OCI-LY3 (cell line): ENCODE measurements at regions not wholly inside any gene's neighbourhood (a gene's known extent, or its start where the extent isn't known, plus 50 kb on each side); places are given as distances from the start of the nearest gene placed in this dataset.

Experiments
- H2AFZ ChIP-seq: fragments of 200-600, 300-600 bp; shearing (Covaris generic); 2 replicates; pipeline ENCODE4 v1.6.0; 2014; ENCODE audit warnings: antibody characterized with exemption, low read depth, low read length
- H3K27ac ChIP-seq: fragments of 200-600, 300-600 bp; sonication (generic); 2 replicates; pipeline ENCODE4 v1.5.1; 2014; ENCODE audit warnings: mild to moderate bottlenecking, low read length, moderate library complexity, mixed read lengths
- H3K27me3 ChIP-seq: fragments of 200-600, 300-600 bp; sonication (generic); 2 replicates; pipeline ENCODE4 v1.6.1; 2014; ENCODE audit warnings: low read depth, low read length, mixed read lengths
- H3K36me3 ChIP-seq: fragments of 200-600, 300-600 bp; sonication (generic); replicated peaks from 2 replicates; pipeline ENCODE3; 2014; ENCODE audit warnings: low read depth, low read length, mixed read lengths
- H3K4me1 ChIP-seq: fragments of 300-600, 200-600 bp; sonication (generic); 2 replicates; pipeline ENCODE4 v1.6.1; 2014; ENCODE audit warnings: low read length, mixed read lengths
- H3K4me2 ChIP-seq: fragments of 200-600, 300-600 bp; sonication (generic); 2 replicates; pipeline ENCODE4 v1.6.1; 2014; ENCODE audit warnings: low read length, mixed read lengths
- H3K4me3 ChIP-seq: fragments of 300-600, 200-600 bp; sonication (generic); 2 replicates; pipeline ENCODE4 v1.5.1; 2014; ENCODE audit warnings: antibody characterized with exemption, mild to moderate bottlenecking, low read length, moderate library complexity
- H3K79me2 ChIP-seq: fragments of 300-600, 200-600 bp; shearing (Covaris generic); 2 replicates; pipeline ENCODE4 v1.6.1; 2014; ENCODE audit warnings: mild to moderate bottlenecking, low read length, mixed read lengths
- H3K9ac ChIP-seq: fragments of 300-600, 200-600 bp; shearing (Covaris generic); 2 replicates; pipeline ENCODE4 v1.6.0; 2014; ENCODE audit warnings: mild to moderate bottlenecking, low read length, moderate library complexity
- H3K9me3 ChIP-seq: fragments of 200-600, 300-600 bp; shearing (Covaris generic); 2 replicates; pipeline ENCODE4 v1.6.1; 2014; ENCODE audit warnings: low read length, mixed read lengths; ENCODE audit not compliant: insufficient read depth
- H4K20me1 ChIP-seq: fragments of 200-600, 300-600 bp; sonication (generic); 2 replicates; pipeline ENCODE4 v1.6.1; 2016; ENCODE audit warnings: low read length, mixed read lengths; ENCODE audit not compliant: insufficient read depth
- EZH2phosphoT487 ChIP-seq: fragments of 200-600 bp; shearing (Covaris generic); IDR thresholded peaks from 2 replicates; pipeline ENCODE4 v1.6.1; 2018; ENCODE audit warnings: antibody characterized with exemption, mixed run types, low read depth
- TF ChIP-seq, protein P1 (sequence below): fragments of 200-600, 300-600 bp; sonication (generic); IDR thresholded peaks from 2 replicates; pipeline ENCODE4 v1.5.1; 2014; ENCODE audit warnings: antibody characterized with exemption, low read length, low read depth

DNA sequence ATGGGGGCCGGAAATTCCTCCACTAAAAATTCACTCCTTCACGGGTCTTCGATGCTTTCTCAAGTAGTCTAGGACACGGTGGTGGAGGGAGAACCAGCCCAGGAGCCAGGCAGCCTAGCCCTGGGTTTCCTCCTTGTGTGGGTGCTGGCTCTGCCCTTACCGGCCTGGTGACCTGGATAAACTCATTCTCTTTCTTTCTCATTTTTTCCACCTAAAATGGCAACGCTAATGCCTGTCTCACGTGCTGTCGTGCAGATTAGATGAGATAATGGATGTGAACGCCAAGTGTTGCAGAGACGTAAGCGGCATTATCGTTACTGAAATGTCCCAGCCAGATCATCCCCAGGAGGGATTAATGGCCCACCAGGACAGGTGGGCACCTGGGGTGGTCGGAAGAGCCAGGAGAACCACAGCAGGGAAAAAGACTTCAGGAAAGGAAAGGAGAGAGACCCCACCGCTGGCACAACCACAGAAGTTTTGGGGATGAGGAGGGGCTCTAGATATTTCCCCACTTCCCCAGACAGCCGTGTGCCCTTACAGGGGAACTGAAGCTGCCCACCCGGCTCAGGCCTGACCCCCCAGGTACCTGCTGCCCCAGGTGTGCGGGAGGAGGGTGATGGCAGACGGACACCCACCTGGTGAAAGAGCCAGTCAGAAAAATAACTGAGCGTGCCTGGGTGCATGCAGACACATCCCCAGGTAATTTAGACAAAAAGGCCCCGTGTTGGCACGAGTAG lies 100.8 kb upstream of the ASAP2 start:
- Histone ChIP-seq H3K27me3 (peaks cover 5% of the 10 kb centered on the region; the same call in 1 of the 2 replicates), H3K27ac (no peak overlapping the region), H3K4me1 (0 out of 2 replicates have a peak, but pooled peaks cover under 1% of the 10 kb centered on the region)

DNA sequence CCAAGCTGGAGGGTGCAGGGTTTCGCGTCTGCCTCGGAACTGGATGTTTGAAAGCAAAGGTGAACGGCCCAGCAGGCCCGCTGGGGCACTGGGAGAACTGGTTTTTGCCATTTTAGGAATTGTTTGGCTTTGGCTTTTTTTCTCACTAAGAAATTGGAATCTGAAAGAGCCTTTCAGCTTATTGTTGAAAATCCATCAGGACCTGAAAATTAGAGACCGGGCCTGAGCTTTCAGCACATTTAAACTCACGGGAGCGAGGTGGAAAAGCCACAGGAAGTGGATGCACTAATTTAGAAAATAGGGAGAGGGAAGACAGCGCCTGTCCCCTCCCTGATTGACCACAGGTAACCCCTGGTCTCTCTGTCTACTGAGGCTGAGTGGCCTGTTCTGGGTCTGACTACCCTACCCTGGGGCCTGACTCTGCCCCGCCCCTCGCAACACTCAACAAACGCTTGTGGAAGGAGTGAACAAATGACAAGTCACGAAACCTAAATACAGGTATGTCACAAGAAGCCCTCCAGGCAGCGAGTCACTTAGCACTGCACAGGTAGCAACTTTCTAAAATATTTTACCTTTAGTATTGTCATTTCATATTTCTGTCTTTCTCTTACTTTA lies 100.3 kb upstream of the MBOAT2 start:
- Histone ChIP-seq H3K27me3 (peaks cover 11% of the 10 kb centered on the region; the same call in 1 of the 2 replicates), H3K36me3 (no peaks in the 10 kb centered on the region), H3K9me3 (no peaks in the 10 kb centered on the region), H3K4me1 (peaks cover 19% of the 10 kb centered on the region), H2AFZ (no peak overlapping the region), H3K9ac (no peak overlapping the region), H4K20me1 (no peaks in the 10 kb centered on the region), H3K79me2 (no peaks in the 10 kb centered on the region), H3K4me2 (no peak overlapping the region), H3K4me3 (no peak overlapping the region), H3K27ac (no peak overlapping the region)
- no peak for TF ChIP-seq EZH2phosphoT487
- TF ChIP-seq, protein P1, sequence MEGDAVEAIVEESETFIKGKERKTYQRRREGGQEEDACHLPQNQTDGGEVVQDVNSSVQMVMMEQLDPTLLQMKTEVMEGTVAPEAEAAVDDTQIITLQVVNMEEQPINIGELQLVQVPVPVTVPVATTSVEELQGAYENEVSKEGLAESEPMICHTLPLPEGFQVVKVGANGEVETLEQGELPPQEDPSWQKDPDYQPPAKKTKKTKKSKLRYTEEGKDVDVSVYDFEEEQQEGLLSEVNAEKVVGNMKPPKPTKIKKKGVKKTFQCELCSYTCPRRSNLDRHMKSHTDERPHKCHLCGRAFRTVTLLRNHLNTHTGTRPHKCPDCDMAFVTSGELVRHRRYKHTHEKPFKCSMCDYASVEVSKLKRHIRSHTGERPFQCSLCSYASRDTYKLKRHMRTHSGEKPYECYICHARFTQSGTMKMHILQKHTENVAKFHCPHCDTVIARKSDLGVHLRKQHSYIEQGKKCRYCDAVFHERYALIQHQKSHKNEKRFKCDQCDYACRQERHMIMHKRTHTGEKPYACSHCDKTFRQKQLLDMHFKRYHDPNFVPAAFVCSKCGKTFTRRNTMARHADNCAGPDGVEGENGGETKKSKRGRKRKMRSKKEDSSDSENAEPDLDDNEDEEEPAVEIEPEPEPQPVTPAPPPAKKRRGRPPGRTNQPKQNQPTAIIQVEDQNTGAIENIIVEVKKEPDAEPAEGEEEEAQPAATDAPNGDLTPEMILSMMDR, result no peak

More for the DNA sequence above, 100.8 kb upstream of the ASAP2 start:
- TF ChIP-seq, protein P1, result no peak
- no peak for TF ChIP-seq EZH2phosphoT487
- H3K36me3 ChIP-seq, result no peaks in the 10 kb centered on the region
- H2AFZ ChIP-seq, result no peak overlapping the region
- no peak overlapping the region for H3K4me2 ChIP-seq
- H4K20me1 ChIP-seq, result no peaks in the 10 kb centered on the region
- H3K79me2 ChIP-seq, result no peaks in the 10 kb centered on the region
- H3K9me3 ChIP-seq, result no peaks in the 10 kb centered on the region
- no peak overlapping the region for H3K9ac ChIP-seq
- H3K4me3 ChIP-seq, result no peak overlapping the region

DNA sequence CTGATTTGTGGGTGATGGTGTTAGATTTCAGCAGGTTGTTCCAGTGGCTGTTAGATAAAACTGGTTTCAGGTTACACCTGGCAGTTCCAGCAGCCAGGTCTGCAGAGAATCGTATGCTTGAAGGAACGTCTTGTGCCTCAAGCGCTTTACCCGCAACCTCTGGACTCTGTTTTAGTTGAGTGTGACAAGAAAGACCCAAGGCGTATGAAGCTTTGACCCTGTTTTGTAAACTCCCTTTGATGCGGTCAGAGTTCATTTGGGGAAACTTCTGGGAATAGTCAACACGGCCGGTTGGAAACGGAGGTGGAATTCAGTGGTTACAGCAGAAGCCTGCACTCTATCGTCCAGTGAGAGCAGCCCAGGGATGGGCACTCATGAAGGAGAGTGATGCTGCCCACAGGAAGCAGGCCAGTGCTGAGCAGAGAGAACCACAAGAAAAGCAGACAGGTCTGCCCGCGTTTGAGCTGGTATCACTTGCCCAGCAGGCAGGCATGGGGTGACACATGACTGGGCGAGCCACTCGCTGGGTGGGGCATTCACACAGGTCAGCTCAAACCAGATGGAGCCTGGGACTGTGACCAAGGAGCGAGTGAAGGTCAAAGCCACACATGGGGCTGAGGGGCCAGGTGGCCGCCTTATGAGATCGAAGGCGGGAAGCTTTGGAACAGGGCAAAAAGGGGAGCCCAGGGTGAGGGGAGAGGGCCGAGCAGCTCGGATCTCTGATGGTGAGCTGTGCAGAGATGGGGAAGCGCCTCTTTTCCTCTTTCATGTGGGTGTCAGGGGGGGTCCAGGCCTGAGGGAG lies 99.6 kb upstream of the MBOAT2 start:
- H3K36me3 ChIP-seq, result no peaks in the 10 kb centered on the region
- TF ChIP-seq EZH2phosphoT487, result no peak
- TF ChIP-seq, protein P1, result no peak
- no peak overlapping the region for H3K4me3 ChIP-seq
- peaks cover 22% of the 10 kb centered on the region for H3K4me1 ChIP-seq
- no peak overlapping the region for H3K9ac ChIP-seq
- H3K27ac ChIP-seq, result no peak overlapping the region
- no peaks in the 10 kb centered on the region for H4K20me1 ChIP-seq
- H3K4me2 ChIP-seq, result no peak overlapping the region
- H2AFZ ChIP-seq, result no peak overlapping the region
- no peaks in the 10 kb centered on the region for H3K79me2 ChIP-seq
- H3K27me3 ChIP-seq, result peaks cover 11% of the 10 kb centered on the region; the same call in 1 of the 2 replicates
- H3K9me3 ChIP-seq, result no peaks in the 10 kb centered on the region
